HG02798 (cell line): ENCODE measurements at regions not wholly inside any gene's neighbourhood (a gene's known extent, or its start where the extent isn't known, plus 50 kb on each side); places are given as distances from the start of the nearest gene placed in this dataset.
"Not testable (repeated sequence)": the region's sequence is repeated elsewhere in the genome, so short reads cannot be mapped to it uniquely, and the experiment has no call there.

Source experiments
- ATAC-seq: cut with Tn5 transposase; IDR thresholded peaks from one replicate; pipeline ENCODE4 v1.9.1; 2021; ENCODE audit warnings: mild to moderate bottlenecking; ENCODE audit not compliant: unreplicated experiment, poor library complexity

GRCh38 chr21:19171585-19171984 lies 768.0 kb upstream of the TMPRSS15 start:
- no peak for ATAC-seq

GRCh38 chr21:19181604-19182140 lies 778.1 kb upstream of the TMPRSS15 start:
- no peak for ATAC-seq

DNA sequence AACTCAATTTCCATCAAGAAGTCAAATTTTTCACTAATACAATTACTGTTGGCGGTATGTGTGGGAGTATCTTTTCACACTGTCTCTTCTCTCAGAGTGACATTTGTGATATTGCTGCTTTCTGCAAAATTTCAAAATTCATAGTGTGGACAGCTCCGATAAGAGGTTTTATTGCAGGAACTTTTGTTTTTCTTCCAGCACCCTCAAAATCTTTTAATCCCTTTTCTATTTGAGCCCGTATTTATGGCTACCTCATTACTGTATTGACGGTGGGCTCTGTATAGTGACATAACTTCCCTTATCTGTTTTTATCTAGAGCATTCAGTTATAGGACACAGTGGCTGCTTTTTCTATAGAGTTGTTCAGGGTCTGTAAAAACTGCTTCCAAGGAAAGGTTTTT lies 794.4 kb upstream of the TMPRSS15 start:
- ATAC-seq, result no peak

DNA sequence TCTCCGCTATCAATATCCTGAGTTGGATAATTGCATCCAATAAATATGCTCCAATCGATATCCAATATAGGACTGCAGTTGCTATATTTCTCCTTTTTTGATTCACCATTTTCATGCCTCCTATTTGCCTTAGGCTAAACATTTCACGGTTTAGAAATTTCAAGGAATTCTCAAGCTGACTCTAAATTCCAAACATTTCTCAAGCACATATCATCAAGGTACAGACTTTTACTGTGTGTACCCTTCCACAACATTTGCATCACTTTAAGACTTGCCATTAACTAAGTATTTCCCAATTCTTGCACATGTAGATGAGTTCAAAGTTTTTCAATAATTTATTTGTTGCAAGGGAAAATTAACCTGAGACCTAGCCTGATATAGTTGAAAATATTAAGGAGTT lies 795.2 kb upstream of the TMPRSS15 start:
- no peak for ATAC-seq

DNA sequence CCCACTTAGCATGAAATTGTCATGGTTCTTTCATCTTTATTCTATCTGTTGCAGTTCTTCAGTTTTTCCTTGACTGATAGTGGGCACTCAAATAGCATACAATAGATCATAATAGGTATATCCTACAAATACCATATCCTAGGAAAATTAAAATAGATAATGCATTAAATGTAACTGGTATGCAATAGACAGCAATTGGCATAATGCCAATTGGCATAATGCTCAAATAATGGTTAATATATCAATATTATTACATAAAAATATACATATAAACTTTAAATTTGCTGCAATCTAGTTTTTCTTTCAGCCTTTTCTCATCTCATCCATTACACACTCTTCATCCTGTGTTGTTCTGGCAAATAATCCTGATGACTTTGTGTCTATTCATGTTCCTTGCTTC lies 814.6 kb upstream of the TMPRSS15 start:
- no peak for ATAC-seq

GRCh38 chr21:19224090-19224489 lies 820.5 kb upstream of the TMPRSS15 start:
- ATAC-seq, result no peak

DNA sequence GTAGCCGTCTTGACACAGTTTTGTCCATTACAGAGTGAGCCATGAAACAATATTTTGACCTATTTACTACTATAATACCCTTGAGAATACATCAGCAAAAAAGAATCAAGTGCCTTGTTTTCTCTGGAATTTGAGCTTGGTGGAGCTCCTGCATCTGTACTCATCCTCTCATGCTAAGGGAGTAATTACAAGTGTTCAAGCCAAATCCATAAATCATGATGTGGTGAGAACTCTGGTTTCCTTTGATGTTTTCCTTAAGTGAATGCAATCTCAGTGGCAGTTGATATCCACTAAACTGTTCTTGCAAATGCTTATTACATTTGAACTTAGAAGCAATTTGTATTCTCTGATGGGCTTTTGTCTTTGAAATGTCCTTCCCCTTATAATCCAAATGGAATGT lies 824.6 kb upstream of the TMPRSS15 start:
- ATAC-seq, result no peak

DNA sequence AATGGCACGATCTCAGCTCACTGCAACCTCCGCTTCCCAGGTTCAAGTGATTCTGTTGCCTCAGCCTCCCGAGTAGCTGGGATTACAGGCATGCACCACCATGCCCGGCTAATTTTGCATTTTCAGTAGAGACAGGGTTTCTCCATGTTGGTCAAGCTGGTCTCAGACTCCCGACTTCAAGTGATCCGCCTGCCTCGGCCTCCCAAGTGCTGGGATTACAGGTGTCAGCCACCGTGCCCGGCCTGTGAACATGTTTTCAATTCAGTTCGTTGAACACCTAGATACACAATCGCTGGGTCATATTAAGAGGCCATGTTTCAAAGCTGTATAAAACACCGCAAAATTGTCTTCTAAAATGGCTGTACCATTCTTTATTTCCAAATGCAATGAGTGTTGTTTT lies 830.3 kb upstream of the TMPRSS15 start:
- ATAC-seq, result not testable (repeated sequence)

DNA sequence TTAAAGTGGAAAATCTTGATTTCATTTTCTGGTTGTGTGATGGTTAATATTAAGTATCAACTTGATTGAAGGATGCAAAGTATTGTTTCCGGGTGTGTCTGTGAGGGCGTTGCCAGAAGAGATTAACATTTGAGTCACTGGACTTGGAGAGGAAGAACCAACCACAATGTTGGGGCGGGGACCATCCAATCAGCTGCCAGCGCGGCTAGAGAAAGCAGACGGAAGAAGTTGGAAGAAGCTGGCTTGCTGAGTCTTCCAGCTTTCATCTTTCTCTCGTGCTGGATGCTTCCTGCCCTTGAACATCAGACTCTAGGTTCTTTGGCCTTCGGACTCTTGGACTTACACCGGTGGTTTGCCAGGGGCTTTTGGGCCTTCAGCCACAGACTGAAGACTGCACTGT lies 832.6 kb upstream of the TMPRSS15 start:
- ATAC-seq, result no peak

- ATAC-seq, result no peak
These were observed 834.0 kb upstream of the TMPRSS15 start for GRCh38 chr21:19237608-19238007.

- ATAC-seq, result no peak
These were observed 836.1 kb upstream of the TMPRSS15 start for GRCh38 chr21:19239696-19240095.

GRCh38 chr21:19244502-19245187 lies 841.1 kb upstream of the TMPRSS15 start:
- ATAC-seq, result no peak

- ATAC-seq, result no peak
These were observed 841.6 kb upstream of the TMPRSS15 start for GRCh38 chr21:19245188-19245580.

DNA sequence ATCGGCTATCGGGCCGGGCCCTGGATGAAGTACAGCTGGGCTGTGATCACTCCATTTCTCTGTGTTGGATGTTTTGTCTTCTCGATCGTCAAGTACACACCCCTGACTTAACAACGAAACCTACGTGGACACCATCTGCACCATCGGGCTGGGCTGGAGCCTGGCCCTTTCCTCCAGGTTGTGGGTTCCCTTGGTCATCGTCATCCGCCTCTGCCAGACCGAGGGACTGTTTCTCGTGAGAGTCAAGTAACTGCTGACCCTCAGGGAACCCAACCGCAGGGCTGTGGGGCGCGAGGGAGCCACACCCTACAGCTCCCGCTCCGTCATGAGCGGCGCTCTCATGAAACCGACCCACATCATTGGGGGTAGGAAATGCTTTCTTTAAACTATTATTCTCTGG lies 842.4 kb upstream of the TMPRSS15 start:
- ATAC-seq, result no peak

- no peak for ATAC-seq
These were observed 853.5 kb upstream of the TMPRSS15 start for GRCh38 chr21:19256934-19257660.

GRCh38 chr21:19261731-19262376 lies 858.3 kb upstream of the TMPRSS15 start:
- no peak for ATAC-seq

DNA sequence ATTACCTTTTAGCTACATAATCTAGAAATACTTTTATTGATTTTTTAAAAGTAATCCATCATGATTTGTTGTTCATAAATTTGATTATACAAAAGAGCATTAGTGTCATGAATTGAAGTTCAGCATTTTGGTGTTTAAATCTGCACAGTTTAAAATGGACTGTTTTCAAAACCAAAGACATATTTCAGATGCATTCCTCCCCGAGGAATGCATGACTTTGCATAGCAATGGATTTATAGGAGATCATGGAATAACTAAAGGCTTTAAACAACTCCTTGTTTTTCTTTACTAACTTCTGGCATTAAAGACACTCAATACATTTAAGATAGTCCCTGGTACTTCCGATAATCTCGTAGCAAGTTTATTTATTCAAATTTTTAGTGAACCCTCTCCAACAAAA lies 863.1 kb upstream of the TMPRSS15 start:
- no peak for ATAC-seq

DNA sequence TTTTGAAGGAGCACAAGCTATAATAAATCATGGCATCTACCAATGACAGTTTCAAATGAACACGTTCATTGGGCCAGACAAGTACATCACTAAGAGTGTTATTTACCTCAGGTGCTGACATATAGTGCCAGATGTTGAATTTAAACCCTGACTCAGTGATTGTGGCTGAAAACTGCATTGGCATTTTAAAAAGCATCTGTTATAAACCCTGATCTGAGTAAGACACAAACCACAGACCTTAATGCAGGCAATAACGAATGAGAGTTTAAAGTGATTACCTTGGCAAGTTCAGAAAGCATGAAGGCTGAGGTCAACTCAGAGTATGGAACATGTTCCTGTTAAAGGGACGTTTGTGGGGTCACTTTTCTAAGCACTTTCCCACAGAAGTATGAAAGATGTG lies 865.1 kb upstream of the TMPRSS15 start:
- ATAC-seq, result no peak

DNA sequence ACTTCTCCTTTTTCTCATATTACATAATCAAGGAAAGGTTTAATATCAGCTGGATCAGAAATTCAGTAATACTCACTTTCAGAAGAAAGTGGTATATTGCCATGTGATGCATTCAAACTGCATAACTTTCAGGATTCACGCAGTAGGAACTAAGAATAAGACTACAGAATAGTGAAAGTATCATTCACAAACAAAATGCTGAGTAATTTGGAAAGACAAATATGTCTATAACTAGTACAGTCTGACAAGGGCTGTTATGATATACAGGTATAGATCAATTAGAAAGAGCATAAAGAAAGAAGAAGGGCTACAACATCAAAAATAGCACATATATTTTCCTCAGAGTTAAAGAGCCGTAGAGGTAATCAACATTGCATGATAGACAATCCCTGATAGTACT lies 871.5 kb upstream of the TMPRSS15 start:
- ATAC-seq, result no peak

GRCh38 chr21:19276665-19277064 lies 873.1 kb upstream of the TMPRSS15 start:
- ATAC-seq, result no peak

DNA sequence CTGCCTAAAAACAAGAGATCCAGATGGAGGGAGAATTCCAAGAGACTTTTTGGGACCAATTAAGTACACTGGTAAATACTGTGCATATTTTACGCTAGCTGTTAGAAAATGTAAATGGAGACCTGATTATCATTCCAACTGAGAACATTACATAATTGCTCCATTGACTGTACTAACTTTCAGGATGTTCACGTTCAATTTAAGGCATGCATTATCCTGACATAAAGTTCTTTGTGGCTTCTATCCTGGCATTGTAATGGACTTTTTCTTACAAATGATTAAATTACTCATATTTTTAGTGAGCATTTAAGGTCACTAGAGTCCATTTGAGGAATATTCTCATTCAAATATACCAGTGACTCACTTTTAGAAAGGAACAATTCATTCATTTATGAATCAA lies 883.3 kb upstream of the TMPRSS15 start:
- no peak for ATAC-seq
